GM12874 (cell line): ENCODE measurements at regions not wholly inside any gene's neighbourhood (a gene's known extent, or its start where the extent isn't known, plus 50 kb on each side); places are given as distances from the start of the nearest gene placed in this dataset.

ENCODE experiments used
- CTCF ChIP-seq: IDR thresholded peaks from 2 replicates; pipeline ENCODE4 v1.5.1; 2011; ENCODE audit warnings: low read depth, mild to moderate bottlenecking, control low read depth, low read length, moderate library complexity; ENCODE audit not compliant: insufficient read depth

GRCh38 chr9:129348890-129349664 lies 171.0 kb upstream of the IER5L start:
- TF ChIP-seq CTCF, result no peak

GRCh38 chr9:129347316-129348120 lies 169.5 kb upstream of the IER5L start:
- TF ChIP-seq CTCF, result no peak

GRCh38 chr9:129346046-129346445 lies 168.0 kb upstream of the IER5L start:
- no peak for TF ChIP-seq CTCF

- TF ChIP-seq CTCF, result no peak
These were observed 166.8 kb upstream of the IER5L start for GRCh38 chr9:129344641-129345495.

- TF ChIP-seq CTCF, result no peak
These were observed 165.6 kb upstream of the IER5L start for GRCh38 chr9:129343424-129344375.

- TF ChIP-seq CTCF, result no peak
These were observed 164.7 kb upstream of the IER5L start for GRCh38 chr9:129342591-129343423.
